HCT116 (cell line): ENCODE measurements at regions not wholly inside any gene's neighbourhood (a gene's known extent, or its start where the extent isn't known, plus 50 kb on each side); places are given as distances from the start of the nearest gene placed in this dataset.

Source experiments
- ATAC-seq: fragments of 200-7000 bp; cut with Tn5 transposase; 2 replicates; pipeline ENCODE4 v1.9.1; 2020; ENCODE audit warnings: mild to moderate bottlenecking, moderate library complexity
- BruUV-seq: library from RNA; stranded (reverse); fragments of 400-500 nt; replicated peaks from 2 replicates; lab custom pipeline; 2021; lab: Mats Ljungman, UMichigan
- CTCF ChIA-PET: fragments of 300-600 bp; sonication (Branson Sonifier 250); formaldehyde crosslinking; loops from one replicate; lab custom pipeline; 2021; ENCODE audit warnings: antibody characterized with exemption; lab: Charles Lee
- POLR2A ChIA-PET: fragments of 300-600, 350-600 bp; sonication (Branson Sonifier 250); formaldehyde crosslinking; loops from one replicate; lab custom pipeline; 2021; ENCODE audit warnings: antibody characterized with exemption; lab: Charles Lee
- RAD21 ChIA-PET, 2 experiments: fragments of 300-600 bp; sonication (Branson Sonifier 250); formaldehyde crosslinking; loops; one replicate each; lab custom pipeline; 2023; ENCODE audit warnings: low total read pairs in 2 of 2; ENCODE audit not compliant: uncharacterized antibody in 2 of 2, unreplicated experiment in 2 of 2, low non-redundant PET in 1 of 2; lab: Charles Lee
- DNase-seq: peaks from one replicate; pipeline ENCODE4 v3.0.0-alpha.2; 2010; ENCODE audit warnings: low read depth, low spot score
- H2AFZ ChIP-seq: fragments of 200-600 bp; shearing (Covaris generic), sonication (generic); 2 replicates; pipeline ENCODE4 v1.6.1; 2017; ENCODE audit warnings: low read depth, mixed run types, mixed read lengths, antibody characterized with exemption, low read length; ENCODE audit not compliant: poor library complexity, severe bottlenecking
- H3K27ac ChIP-seq: 2 replicates; pipeline ENCODE4 v1.5.1; 2012; ENCODE audit warnings: low read depth, low read length
- H3K27me3 ChIP-seq: fragments of 200-600 bp; sonication (generic); 2 replicates; pipeline ENCODE4 v1.6.1; 2016; ENCODE audit warnings: mixed run types, low read length, mixed read lengths; ENCODE audit not compliant: insufficient read depth
- H3K36me3 ChIP-seq, 2 experiments: fragments of 200-500 bp in 1 of 2; fragments of 200-600 bp in 1 of 2; sonication (Bioruptor generic) in 1 of 2; sonication (generic) in 1 of 2; 2 replicates each; pipeline versions ENCODE4 v1.5.1 to v1.6.1; 2014 to 2016; ENCODE audit warnings: low read length in 2 of 2, inconsistent platforms in 1 of 2, mixed read lengths in 1 of 2, mixed run types in 1 of 2; ENCODE audit not compliant: insufficient read depth in 2 of 2, control insufficient read depth in 1 of 2
- H3K4me1 ChIP-seq, 2 experiments: fragments of 200-600 bp in 1 of 2; sonication (generic) in 1 of 2; 2 replicates each; pipeline versions ENCODE4 v1.5.1 to v1.6.1; 2012 to 2017; ENCODE audit warnings: low read length in 2 of 2, inconsistent platforms in 1 of 2, mild to moderate bottlenecking in 1 of 2, mixed read lengths in 1 of 2, mixed run types in 1 of 2, moderate library complexity in 1 of 2; ENCODE audit not compliant: insufficient read depth in 2 of 2, control insufficient read depth in 1 of 2
- H3K4me2 ChIP-seq: fragments of 200-600 bp; sonication (generic); 2 replicates; pipeline ENCODE4 v1.6.1; 2017; ENCODE audit warnings: mixed run types, low read length, mixed read lengths
- H3K4me3 ChIP-seq, 2 experiments: fragments of 200-600 bp in 1 of 2; sonication (generic) in 1 of 2; replicated peaks in 1 of 2; 2 replicates each; pipeline ENCODE4 v1.5.1; 2011 to 2016; ENCODE audit warnings: low read length in 2 of 2, control low read depth in 1 of 2, low read depth in 1 of 2, mild to moderate bottlenecking in 1 of 2, mixed read lengths in 1 of 2, mixed run types in 1 of 2
- H3K79me2 ChIP-seq: fragments of 200-600 bp; sonication (generic); 2 replicates; pipeline ENCODE4 v1.6.1; 2017; ENCODE audit warnings: mild to moderate bottlenecking, mixed run types, low read length, moderate library complexity, mixed read lengths; ENCODE audit not compliant: insufficient read depth
- H3K9ac ChIP-seq: fragments of 200-600 bp; sonication (generic); 2 replicates; pipeline ENCODE4 v1.6.1; 2016; ENCODE audit warnings: low read length, mixed read lengths
- H3K9me2 ChIP-seq: fragments of 200-600 bp; sonication (generic), shearing (Covaris generic); 2 replicates; pipeline ENCODE4 v1.6.1; 2017; ENCODE audit warnings: mixed run types, mild to moderate bottlenecking, moderate library complexity; ENCODE audit not compliant: insufficient read depth
- H3K9me3 ChIP-seq, 2 experiments: fragments of 200-500 bp in 1 of 2; fragments of 200-600 bp in 1 of 2; sonication (Bioruptor generic) in 1 of 2; sonication (generic) in 1 of 2; 2 replicates each; pipeline ENCODE4 v1.6.1; 2014 to 2017; ENCODE audit warnings: low read length in 2 of 2, mixed read lengths in 2 of 2, inconsistent platforms in 1 of 2, low read depth in 1 of 2, mild to moderate bottlenecking in 1 of 2, mixed run types in 1 of 2, moderate library complexity in 1 of 2; ENCODE audit not compliant: control insufficient read depth in 1 of 2, insufficient read depth in 1 of 2
- H4K20me1 ChIP-seq: fragments of 200-600 bp; sonication (generic), shearing (Covaris generic); 2 replicates; pipeline ENCODE4 v1.6.1; 2017; ENCODE audit warnings: mixed run types, mild to moderate bottlenecking, moderate library complexity; ENCODE audit not compliant: insufficient read depth
- CEBPB ChIP-seq: IDR thresholded peaks from 2 replicates; pipeline ENCODE4 v1.6.1; 2012; ENCODE audit warnings: low read depth
- EZH2 ChIP-seq: fragments of 200-600 bp; sonication (generic); IDR thresholded peaks from 2 replicates; pipeline ENCODE4 v1.6.1; 2017; ENCODE audit warnings: antibody characterized with exemption, mixed run types
- JUND ChIP-seq: IDR thresholded peaks from 2 replicates; pipeline ENCODE4 v1.6.1; 2012
- YY1 ChIP-seq: IDR thresholded peaks from 2 replicates; pipeline ENCODE4 v1.6.1; 2011; ENCODE audit warnings: low read length, low read depth, moderate library complexity, mild to moderate bottlenecking; ENCODE audit not compliant: insufficient replicate concordance; ENCODE audit errors: extremely low read depth
- intact Hi-C: fragments of 100-400 bp; cut with micrococcal nuclease; formaldehyde crosslinking; loops from 2 replicates; pipeline ENCODE4 v1.10.0; 2022

- H3K4me3 ChIP-seq = no peak overlapping the region
- ATAC-seq = no peak
- intact Hi-C loops = loop anchor here (2.0 to 10.0 kb wide), 2 partner anchors 259 to 343 kb away; partner anchors contain the start of gene FOXO1
- RAD21 ChIA-PET = no interaction called here
- no peak for TF ChIP-seq CEBPB
- TF ChIP-seq EZH2 = no peak
- H3K79me2 ChIP-seq = no peaks in the 10 kb centered on the region
- no peak for DNase-seq
- no peaks in the 10 kb centered on the region for H3K9me2 ChIP-seq
- H3K9me3 ChIP-seq = 0 out of 4 replicates have a peak, but pooled peaks cover 0 to 6% of the 10 kb centered on the region in 2 experiments
- H3K36me3 ChIP-seq = no peaks in the 10 kb centered on the region
- peak overlapping the region; percentile 61 for H3K4me2 ChIP-seq
- no TSS peak for BruUV-seq
- H3K27ac ChIP-seq = no peak overlapping the region
- POLR2A ChIA-PET = no interaction called here
- H3K4me1 ChIP-seq = peaks cover 35 to 54% of the 10 kb centered on the region in 2 experiments
- CTCF ChIA-PET = no interaction called here
- no peaks in the 10 kb centered on the region for H4K20me1 ChIP-seq
- H3K27me3 ChIP-seq = no peaks in the 10 kb centered on the region
- no peak overlapping the region for H3K9ac ChIP-seq
- H2AFZ ChIP-seq = peak overlapping the region; percentile 49
Observed at GRCh38 chr13:40407567-40407966, 258.9 kb downstream of the FOXO1 start.

GRCh38 chr13:40408602-40409001, 257.8 kb downstream of the FOXO1 start:
- intact Hi-C loops = loop anchor here (10.0 kb wide), 1 partner anchor 344 kb away; no protein-coding TSS in a partner anchor
- BruUV-seq = no TSS peak
- Histone ChIP-seq H3K4me3 (no peak overlapping the region), H3K79me2 (no peaks in the 10 kb centered on the region), H3K9me2 (no peaks in the 10 kb centered on the region), H2AFZ (peak overlapping the region; percentile 49), H3K9me3 (0 out of 4 replicates have a peak, but pooled peaks cover 0 to 6% of the 10 kb centered on the region in 2 experiments), H3K4me1 (peaks cover 26 to 43% of the 10 kb centered on the region in 2 experiments), H3K27me3 (no peaks in the 10 kb centered on the region), H3K4me2 (peak overlapping the region; percentile 61), H3K27ac (no peak overlapping the region), H4K20me1 (no peaks in the 10 kb centered on the region), H3K36me3 (no peaks in the 10 kb centered on the region), H3K9ac (no peak overlapping the region)
- DNase-seq (peak; percentile 40), ATAC-seq (peak; percentile 70; the same call in 1 of the 2 replicates)
- RAD21 ChIA-PET = no interaction called here
- POLR2A ChIA-PET = no interaction called here
- CTCF ChIA-PET = no interaction called here
- TF ChIP-seq YY1 = no peak
- peak; percentile 20; the same call in 1 of the 2 replicates for TF ChIP-seq JUND
